DMS153 treated with DMSO at 0.1 percent for 48 hours (cell line): ENCODE measurements at regions not wholly inside any gene's neighbourhood (a gene's known extent, or its start where the extent isn't known, plus 50 kb on each side); places are given as distances from the start of the nearest gene placed in this dataset.
A peak's percentile ranks its signal among the peaks of the same experiment; 100 is the strongest.
"Not testable (repeated sequence)": the region's sequence is repeated elsewhere in the genome, so short reads cannot be mapped to it uniquely, and the experiment has no call there.

Experiments used
- DNase-seq: peaks from one replicate; lab custom pipeline; 2025; ENCODE audit not compliant: unreplicated experiment; lab: John Stamatoyannopoulos, UW

GRCh38 chr9:71285191-71285656 is 163.8 kb upstream of the TRPM3 start:
- DNase-seq: peak; percentile 67

- not testable (repeated sequence) for DNase-seq
Measured at GRCh38 chr9:71282116-71282515, 160.7 kb upstream of the TRPM3 start.

- no peak for DNase-seq
Measured at GRCh38 chr9:71279151-71279739, 157.8 kb upstream of the TRPM3 start.

GRCh38 chr9:71273613-71274012 is 152.2 kb upstream of the TRPM3 start:
- DNase-seq: no peak

- no peak for DNase-seq
Measured at GRCh38 chr9:71271602-71272001, 150.2 kb upstream of the TRPM3 start.

- no peak for DNase-seq
Measured at GRCh38 chr9:71270554-71270953, 149.1 kb upstream of the TRPM3 start.

GRCh38 chr9:71269859-71270258 is 148.4 kb upstream of the TRPM3 start:
- DNase-seq: no peak

- DNase-seq: no peak
Measured at GRCh38 chr9:71268871-71269635, 147.6 kb upstream of the TRPM3 start.

- no peak for DNase-seq
Measured at GRCh38 chr9:71263451-71263850, 142.0 kb upstream of the TRPM3 start.

GRCh38 chr9:71260419-71260818 is 139.0 kb upstream of the TRPM3 start:
- DNase-seq: not testable (repeated sequence)

GRCh38 chr9:71254592-71255277 is 133.3 kb upstream of the TRPM3 start:
- DNase-seq: no peak

GRCh38 chr9:71253011-71253410 is 131.6 kb upstream of the TRPM3 start:
- DNase-seq: no peak

- no peak for DNase-seq
Measured at GRCh38 chr9:71250581-71250980, 129.2 kb upstream of the TRPM3 start.

GRCh38 chr9:71249729-71250317 is 128.4 kb upstream of the TRPM3 start:
- no peak for DNase-seq

GRCh38 chr9:71245651-71246050 is 124.2 kb upstream of the TRPM3 start:
- DNase-seq: no peak

GRCh38 chr9:71243951-71244350 is 122.5 kb upstream of the TRPM3 start:
- no peak for DNase-seq

GRCh38 chr9:71242081-71242480 is 120.7 kb upstream of the TRPM3 start:
- DNase-seq: no peak

- no peak for DNase-seq
Measured at GRCh38 chr9:71237051-71237450, 115.6 kb upstream of the TRPM3 start.

- DNase-seq: no peak
Measured at GRCh38 chr9:71233646-71234045, 112.2 kb upstream of the TRPM3 start.

- no peak for DNase-seq
Measured at GRCh38 chr9:71223953-71224538, 102.6 kb upstream of the TRPM3 start.

GRCh38 chr9:71218774-71219173 is 97.4 kb upstream of the TRPM3 start:
- DNase-seq: no peak
